H1 (cell line): ENCODE measurements at regions not wholly inside any gene's neighbourhood (a gene's known extent, or its start where the extent isn't known, plus 50 kb on each side); places are given as distances from the start of the nearest gene placed in this dataset.

Experiments
- CTCF ChIA-PET: fragments of 300-600 bp; sonication (Branson Sonifier 250); formaldehyde crosslinking; loops from one replicate; lab custom pipeline; 2021; ENCODE audit not compliant: partially characterized antibody; lab: Charles Lee
- POLR2A ChIA-PET: fragments of 300-600 bp; sonication (Branson Sonifier 250); formaldehyde crosslinking; loops from one replicate; lab custom pipeline; 2021; ENCODE audit warnings: inconsistent platforms; ENCODE audit not compliant: partially characterized antibody; lab: Charles Lee
- DNase-seq, 2 experiments: peaks; one replicate each; pipeline versions ENCODE4 v3.0.0 to v3.0.0-alpha.2; 2010 to 2022; ENCODE audit warnings: low spot score in 2 of 2, low read depth in 1 of 2, mixed read lengths in 1 of 2
- FAIRE-seq: peaks from 2 replicates; lab custom pipeline; 2011; peaks lifted over from hg19 to GRCh38; lab: Jason Lieb, UNC
- H2AFZ ChIP-seq: 2 replicates; pipeline ENCODE4 v1.8.1; 2012; ENCODE audit warnings: low read length, inconsistent platforms
- H2AK5ac ChIP-seq: 2 replicates; pipeline ENCODE4 v1.6.1; 2013; ENCODE audit warnings: low read depth, low read length
- H2BK120ac ChIP-seq: replicated peaks from 2 replicates; pipeline ENCODE3; 2013; ENCODE audit warnings: low read depth, low read length, inconsistent platforms
- H2BK12ac ChIP-seq: 2 replicates; pipeline ENCODE4 v1.6.1; 2013; ENCODE audit warnings: low read depth, low read length
- H2BK15ac ChIP-seq: 2 replicates; pipeline ENCODE4 v1.6.1; 2013; ENCODE audit warnings: low read length
- H2BK20ac ChIP-seq: 2 replicates; pipeline ENCODE4 v1.6.1; 2013; ENCODE audit warnings: low read length
- H2BK5ac ChIP-seq: 2 replicates; pipeline ENCODE4 v1.6.1; 2013; ENCODE audit warnings: low read depth, low read length
- H3K14ac ChIP-seq: 2 replicates; pipeline ENCODE4 v1.6.1; 2013; ENCODE audit warnings: inconsistent platforms; ENCODE audit not compliant: insufficient read length
- H3K18ac ChIP-seq: 2 replicates; pipeline ENCODE4 v1.6.1; 2013; ENCODE audit warnings: low read length; ENCODE audit errors: extremely low read depth
- H3K23ac ChIP-seq: 2 replicates; pipeline ENCODE4 v1.6.1; 2013; ENCODE audit warnings: inconsistent platforms; ENCODE audit not compliant: insufficient read length
- H3K23me2 ChIP-seq: 2 replicates; pipeline ENCODE4 v1.6.1; 2013; ENCODE audit warnings: low read depth, low read length
- H3K27ac ChIP-seq: 2 replicates; pipeline ENCODE4 v1.6.1; 2011; ENCODE audit warnings: low read depth, low read length, inconsistent platforms
- H3K27me3 ChIP-seq, 4 experiments: replicated peaks in 1 of 4; 1 replicate in 1 of 4; 2 replicates in 3 of 4; pipeline versions ENCODE4 v1.6.1 to v1.8.1; 2011 to 2013; ENCODE audit warnings: low read length in 3 of 4, mild to moderate bottlenecking in 3 of 4, inconsistent platforms in 2 of 4, mixed read lengths in 2 of 4, moderate library complexity in 1 of 4; ENCODE audit not compliant: control insufficient read depth in 3 of 4, insufficient read depth in 3 of 4; ENCODE audit errors: extremely low read depth in 1 of 4
- H3K36me3 ChIP-seq, 4 experiments: 2 replicates each; pipeline versions ENCODE4 v1.6.1 to v1.8.1; 2011 to 2013; ENCODE audit warnings: mild to moderate bottlenecking in 4 of 4, low read length in 3 of 4, moderate library complexity in 2 of 4, control low read depth in 1 of 4, inconsistent platforms in 1 of 4; ENCODE audit not compliant: insufficient read depth in 4 of 4, control insufficient read depth in 2 of 4
- H3K4ac ChIP-seq: replicated peaks from 2 replicates; pipeline ENCODE3; 2013; ENCODE audit warnings: low read length, low read depth, mixed read lengths, inconsistent platforms; ENCODE audit not compliant: insufficient read length
- H3K4me1 ChIP-seq, 4 experiments: replicated peaks in 1 of 4; 1 replicate in 1 of 4; 2 replicates in 3 of 4; pipeline versions ENCODE4 v1.6.1 to v1.8.1; 2011 to 2013; ENCODE audit warnings: low read length in 3 of 4, inconsistent platforms in 2 of 4, mixed read lengths in 1 of 4; ENCODE audit not compliant: insufficient read depth in 4 of 4, control insufficient read depth in 3 of 4
- H3K4me2 ChIP-seq, 2 experiments: 2 replicates each; pipeline versions ENCODE4 v1.6.1 to v1.8.1; 2011 to 2013; ENCODE audit warnings: low read depth in 2 of 2, low read length in 2 of 2, control low read depth in 1 of 2, inconsistent platforms in 1 of 2, mild to moderate bottlenecking in 1 of 2; ENCODE audit not compliant: insufficient read depth in 1 of 2
- H3K4me3 ChIP-seq, 4 experiments: fragments of 200-600, 300-600 bp in 1 of 4; sonication (generic), shearing (Covaris generic), sonication (Bioruptor Twin) in 1 of 4; 2 replicates each; pipeline versions ENCODE4 v1.5.1 to v1.8.1; 2011 to 2016; ENCODE audit warnings: low read length in 4 of 4, low read depth in 3 of 4, control low read depth in 2 of 4, inconsistent platforms in 2 of 4, mild to moderate bottlenecking in 2 of 4, mixed read lengths in 1 of 4, moderate library complexity in 1 of 4; ENCODE audit not compliant: insufficient read depth in 2 of 4; ENCODE audit errors: extremely low read depth in 1 of 4
- H3K56ac ChIP-seq: replicated peaks from 2 replicates; pipeline ENCODE3; 2013; ENCODE audit warnings: low read depth, mild to moderate bottlenecking, mixed read lengths, low read length, inconsistent platforms; ENCODE audit not compliant: insufficient read length
- H3K79me1 ChIP-seq: 2 replicates; pipeline ENCODE4 v1.6.1; 2013; ENCODE audit warnings: low read depth, low read length, control low read depth
- H3K79me2 ChIP-seq, 2 experiments: 2 replicates each; pipeline versions ENCODE4 v1.6.1 to v1.8.1; 2012 to 2013; ENCODE audit warnings: low read length in 2 of 2, mild to moderate bottlenecking in 2 of 2, inconsistent platforms in 1 of 2; ENCODE audit not compliant: insufficient read depth in 2 of 2, control insufficient read depth in 1 of 2
- H3K9ac ChIP-seq, 4 experiments: replicated peaks in 1 of 4; 1 replicate in 1 of 4; 2 replicates in 3 of 4; pipeline versions ENCODE4 v1.6.1 to v1.8.1; 2011 to 2013; ENCODE audit warnings: low read depth in 3 of 4, low read length in 3 of 4, control low read depth in 2 of 4, mild to moderate bottlenecking in 2 of 4, moderate library complexity in 2 of 4, inconsistent platforms in 1 of 4; ENCODE audit errors: extremely low read depth in 1 of 4
- H3K9me3 ChIP-seq, 2 experiments: 2 replicates each; pipeline versions ENCODE4 v1.6.1 to v1.8.1; 2012 to 2013; ENCODE audit warnings: mild to moderate bottlenecking in 2 of 2, moderate library complexity in 2 of 2, control low read depth in 1 of 2, inconsistent platforms in 1 of 2, low read depth in 1 of 2, low read length in 1 of 2, mixed read lengths in 1 of 2; ENCODE audit not compliant: insufficient read depth in 2 of 2
- H4K20me1 ChIP-seq, 2 experiments: replicated peaks in 1 of 2; 2 replicates each; pipeline versions ENCODE3 to v1.8.1; 2011 to 2013; ENCODE audit warnings: inconsistent platforms in 2 of 2, low read length in 2 of 2, mild to moderate bottlenecking in 1 of 2; ENCODE audit not compliant: insufficient read depth in 2 of 2, control insufficient read depth in 1 of 2
- H4K5ac ChIP-seq: 2 replicates; pipeline ENCODE4 v1.6.1; 2013; ENCODE audit warnings: low read length, low read depth, mixed read lengths, inconsistent platforms; ENCODE audit not compliant: insufficient read length
- H4K8ac ChIP-seq: 2 replicates; pipeline ENCODE4 v1.8.0; 2013; ENCODE audit warnings: mild to moderate bottlenecking, moderate library complexity, low read length, inconsistent platforms; ENCODE audit not compliant: insufficient read depth; ENCODE audit errors: extremely low read depth
- H4K91ac ChIP-seq: replicated peaks from 2 replicates; pipeline ENCODE3; 2013; ENCODE audit warnings: low read length, mixed read lengths, inconsistent platforms; ENCODE audit not compliant: insufficient read length
- BCL11A ChIP-seq, 2 experiments: IDR thresholded peaks; one replicate each; pipeline ENCODE4 v1.6.1; 2011; ENCODE audit warnings: low read depth in 2 of 2, low read length in 2 of 2, mild to moderate bottlenecking in 2 of 2
- CBX5 ChIP-seq: fragments of 300-800, 300-1000 bp; sonication (generic); IDR thresholded peaks from 2 replicates; pipeline ENCODE4 v1.7.1; 2016; ENCODE audit warnings: antibody characterized with exemption, low read length, low read depth
- CEBPB ChIP-seq: IDR thresholded peaks from 2 replicates; pipeline ENCODE4 v1.6.1; 2012; ENCODE audit warnings: low read depth, low read length
- CHD1 ChIP-seq: IDR thresholded peaks from 2 replicates; pipeline ENCODE4 v1.6.1; 2012; ENCODE audit warnings: low read depth, low read length, improper control_type of control experiment
- CHD2 ChIP-seq: IDR thresholded peaks from 2 replicates; pipeline ENCODE4 v1.6.1; 2012; ENCODE audit warnings: low read length, improper control_type of control experiment
- CREB1 ChIP-seq: IDR thresholded peaks from 2 replicates; pipeline ENCODE4 v1.6.1; 2012; ENCODE audit warnings: inconsistent platforms
- CTBP2 ChIP-seq: IDR thresholded peaks from 2 replicates; pipeline ENCODE4 v1.7.0; 2011; ENCODE audit warnings: borderline replicate concordance, mild to moderate bottlenecking, moderate library complexity, mixed read lengths, low read length; ENCODE audit not compliant: insufficient read depth, insufficient read length
- E2F6 ChIP-seq: IDR thresholded peaks from 2 replicates; pipeline ENCODE4 v1.6.1; 2012; ENCODE audit warnings: inconsistent platforms
- FOSL1 ChIP-seq: IDR thresholded peaks from 2 replicates; pipeline ENCODE4 v1.6.1; 2011; ENCODE audit warnings: mild to moderate bottlenecking, low read depth, low read length, moderate library complexity; ENCODE audit not compliant: insufficient read depth
- HDAC6 ChIP-seq: IDR thresholded peaks from one replicate; pipeline ENCODE4 v1.7.1; 2012; ENCODE audit warnings: low read depth, mild to moderate bottlenecking, inconsistent platforms, low read length, moderate library complexity
- JUN ChIP-seq: IDR thresholded peaks from 2 replicates; pipeline ENCODE4 v1.6.1; 2011; ENCODE audit warnings: low read depth, mild to moderate bottlenecking, improper control_type of control experiment, low read length
- NRF1 ChIP-seq: IDR thresholded peaks from 2 replicates; pipeline ENCODE4 v1.6.1; 2011; ENCODE audit warnings: mild to moderate bottlenecking, low read depth, low read length, improper control_type of control experiment
- RAD21 ChIP-seq, 2 experiments: IDR thresholded peaks in 1 of 2; conservative IDR thresholded peaks in 1 of 2; 2 replicates each; pipeline ENCODE4 v1.6.1; 2011; ENCODE audit warnings: low read depth in 2 of 2, low read length in 2 of 2, improper control_type of control experiment in 1 of 2, inconsistent platforms in 1 of 2, mild to moderate bottlenecking in 1 of 2, moderate library complexity in 1 of 2
- SIRT6 ChIP-seq: IDR thresholded peaks from one replicate; pipeline ENCODE4 v1.7.1; 2012; ENCODE audit warnings: low read length, inconsistent platforms
- SIX5 ChIP-seq: IDR thresholded peaks from 2 replicates; pipeline ENCODE4 v1.6.1; 2011; ENCODE audit warnings: mild to moderate bottlenecking, low read depth, low read length
- SRF ChIP-seq: IDR thresholded peaks from 2 replicates; pipeline ENCODE4 v1.6.1; 2011; ENCODE audit warnings: mild to moderate bottlenecking, low read depth, low read length, moderate library complexity
- WGBS, 2 experiments: shearing (Covaris generic) in 1 of 2; methylation state at CpG; one replicate each; pipeline versions ENCODE4 v1.1.6 to v1.1.7; 2013 to 2015; ENCODE audit warnings: low lambda C conversion rate in 2 of 2, mixed read lengths in 2 of 2, inconsistent platforms in 1 of 2, low coverage in 1 of 2, missing lambda C conversion rate in 1 of 2; ENCODE audit not compliant: insufficient replicate concordance in 2 of 2, insufficient coverage in 1 of 2, insufficient read length in 1 of 2; ENCODE audit errors: extremely low coverage in 1 of 2, missing lambda C conversion rate in 1 of 2; 5-methylcytosine and 5-hydroxymethylcytosine counted together

- no peak overlapping the region for H2AFZ ChIP-seq
- CTCF ChIA-PET: no interaction called here
- H3K18ac ChIP-seq: no peak overlapping the region
- H2BK20ac ChIP-seq: no peak overlapping the region
- no peaks in the 10 kb centered on the region; a peak in 1 of 8 replicates for H3K36me3 ChIP-seq
- H3K9ac ChIP-seq: no peak overlapping the region
- H4K8ac ChIP-seq: no peak overlapping the region
- no peaks in the 10 kb centered on the region for H3K79me2 ChIP-seq
- H4K20me1 ChIP-seq: no peaks in the 10 kb centered on the region
- H3K4me1 ChIP-seq: no peaks in the 10 kb centered on the region
- no peak overlapping the region for H4K91ac ChIP-seq
- H2AK5ac ChIP-seq: no peak overlapping the region
- H2BK12ac ChIP-seq: no peak overlapping the region
- H3K27me3 ChIP-seq: no peaks in the 10 kb centered on the region
- no peak overlapping the region for H2BK5ac ChIP-seq
- H4K5ac ChIP-seq: no peak overlapping the region
- no peak overlapping the region for H3K56ac ChIP-seq
- peaks cover 0 to 2% of the 10 kb centered on the region in 2 experiments; a peak in 1 of 4 replicates for H3K9me3 ChIP-seq
- H3K23ac ChIP-seq: no peak overlapping the region
- FAIRE-seq (no peak), DNase-seq (no peak)
- H3K79me1 ChIP-seq: no peaks in the 10 kb centered on the region
- no peak overlapping the region for H3K14ac ChIP-seq
- no peak overlapping the region for H2BK120ac ChIP-seq
- H3K23me2 ChIP-seq: no peaks in the 10 kb centered on the region
- 93% methylated on average over 4 of the region's 4 CpGs; no CpG with 5 or more reads in 1 of the 2 experiments for WGBS, 2 experiments
- no peak overlapping the region for H3K4me3 ChIP-seq
- H3K4ac ChIP-seq: no peak overlapping the region
- no peak overlapping the region for H3K27ac ChIP-seq
- no peak overlapping the region for H2BK15ac ChIP-seq
- no peak overlapping the region for H3K4me2 ChIP-seq
- POLR2A ChIA-PET: no interaction called here
- TF ChIP-seq SRF (no peak), CREB1 (no peak), CHD2 (no peak), SIRT6 (no peak), CHD1 (no peak), RAD21 (IDR thresholded peaks at IDR 0.05 in 1 of 2, conservative IDR thresholded peaks at IDR 0.05 in 1 of 2; ENCODE audit: low read depth in 2 of 2, low read length in 2 of 2) (no peak), BCL11A (IDR thresholded peaks at IDR 0.05; ENCODE audit: low read depth in 2 of 2, low read length in 2 of 2) (no peak), FOSL1 (no peak), CBX5 (no peak), E2F6 (no peak), CTBP2 (no peak), CEBPB (no peak), HDAC6 (no peak), SIX5 (no peak), JUN (no peak), NRF1 (no peak)
Measured at GRCh38 chr13:83819156-83819555, 63.1 kb downstream of the SLITRK1 start.
